ENCODE measurements at regions not wholly inside any gene's neighbourhood (a gene's known extent, or its start where the extent isn't known, plus 50 kb on each side); places are given as distances from the start of the nearest gene placed in this dataset.

DNA sequence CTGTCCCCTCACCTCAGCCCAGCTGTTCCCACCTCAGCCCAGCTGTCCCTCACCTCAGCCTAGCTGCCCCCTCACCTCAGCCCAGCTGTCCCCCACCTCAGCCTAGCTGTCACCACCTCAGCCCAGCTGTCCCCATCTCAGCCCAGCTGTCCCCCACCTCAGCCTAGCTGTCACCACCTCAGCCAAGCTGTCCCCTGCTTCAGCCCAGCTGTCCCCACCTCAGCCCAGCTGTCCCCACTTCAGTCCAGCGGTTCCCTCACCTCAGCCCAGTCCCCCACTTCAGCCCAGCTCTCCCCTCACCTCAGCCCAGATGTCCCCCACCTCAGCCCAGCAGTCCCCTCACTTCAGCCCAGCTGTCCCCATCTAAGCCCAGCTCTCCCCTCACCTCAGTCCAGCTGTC is 88.4 kb upstream of the CSF3R start:
- H3K27ac Mint-ChIP-seq (ENCODE audit: low read depth), result no peak overlapping the region
- H3K4me3 Mint-ChIP-seq, result no peak overlapping the region
- H3K27me3 Mint-ChIP-seq, result peaks cover 42% of the 10 kb centered on the region
- H3K9me3 Mint-ChIP-seq, result no peaks in the 10 kb centered on the region
- no peak for ATAC-seq (replicated peaks; ENCODE audit: extremely low read depth, poor library complexity, severe bottlenecking)
- DNase-seq (ENCODE audit: low spot score in 2 of 2), result no peak
- no peaks in the 10 kb centered on the region for H3K4me1 Mint-ChIP-seq
- H3K36me3 Mint-ChIP-seq (ENCODE audit: insufficient read depth), result no peaks in the 10 kb centered on the region

DNA sequence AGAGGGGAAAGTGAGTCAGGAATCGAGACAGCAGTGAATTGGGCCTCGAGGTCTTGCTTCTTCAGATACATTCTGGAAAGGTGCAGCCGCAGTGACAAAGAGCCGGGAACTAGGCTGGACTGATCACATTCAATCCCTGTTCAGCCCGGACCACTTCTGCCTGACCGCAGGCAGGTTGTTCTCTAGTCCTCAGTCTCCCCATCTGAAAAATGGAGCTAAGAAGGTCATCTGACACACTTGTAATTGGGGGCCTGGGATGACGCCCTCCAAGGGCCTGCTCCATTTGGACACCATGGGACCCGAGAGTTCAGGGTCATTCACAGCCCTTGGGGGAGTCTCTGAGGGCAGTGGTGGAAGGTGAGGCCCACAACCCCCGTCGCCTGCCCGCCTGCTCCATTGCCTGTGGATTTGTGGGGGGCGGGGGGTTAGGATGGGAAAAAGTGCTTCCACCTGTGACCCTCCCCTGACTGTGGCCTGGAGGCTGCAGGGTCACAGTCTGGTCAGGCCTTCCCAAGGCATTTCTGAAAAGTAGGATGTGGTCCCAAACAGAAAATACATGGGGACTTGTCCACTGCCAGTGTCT is 87.9 kb upstream of the CSF3R start:
- Mint-ChIP-seq H3K27me3 (peaks cover 36% of the 10 kb centered on the region), H3K27ac (ENCODE audit: low read depth) (no peak overlapping the region), H3K9me3 (no peaks in the 10 kb centered on the region), H3K4me3 (no peak overlapping the region), H3K36me3 (ENCODE audit: insufficient read depth) (no peaks in the 10 kb centered on the region), H3K4me1 (no peaks in the 10 kb centered on the region)
- DNase-seq (ENCODE audit: low spot score in 2 of 2), result no peak
- no peak for ATAC-seq (replicated peaks; ENCODE audit: extremely low read depth, poor library complexity, severe bottlenecking)

DNA sequence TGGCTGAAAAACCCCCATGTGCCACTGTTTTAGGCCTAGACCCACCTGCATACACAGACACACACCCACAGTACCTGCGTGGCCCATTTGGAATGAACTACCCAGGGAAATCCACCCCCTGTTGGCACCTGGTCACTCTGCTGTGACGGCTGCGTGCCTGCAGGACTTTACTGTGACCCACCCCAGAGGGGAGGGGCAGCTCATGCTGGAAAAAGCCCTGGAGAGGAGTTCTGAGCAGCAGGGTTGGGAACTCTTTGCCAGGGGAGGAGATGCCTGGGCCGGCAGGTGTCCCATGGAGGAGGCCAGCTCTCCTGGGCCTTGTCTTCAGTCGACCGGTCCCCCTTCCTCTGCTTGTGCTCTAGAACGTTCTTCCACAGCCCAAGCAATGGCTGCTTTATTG is 87.3 kb upstream of the CSF3R start:
- DNase-seq (ENCODE audit: low spot score in 2 of 2) (no peak), ATAC-seq (replicated peaks; ENCODE audit: extremely low read depth, poor library complexity, severe bottlenecking) (no peak)
- H3K9me3 Mint-ChIP-seq, result no peaks in the 10 kb centered on the region
- no peaks in the 10 kb centered on the region for H3K4me1 Mint-ChIP-seq
- H3K4me3 Mint-ChIP-seq, result no peak overlapping the region
- H3K27me3 Mint-ChIP-seq, result peaks cover 31% of the 10 kb centered on the region
- no peaks in the 10 kb centered on the region for H3K36me3 Mint-ChIP-seq (ENCODE audit: insufficient read depth)
- no peak overlapping the region for H3K27ac Mint-ChIP-seq (ENCODE audit: low read depth)

DNA sequence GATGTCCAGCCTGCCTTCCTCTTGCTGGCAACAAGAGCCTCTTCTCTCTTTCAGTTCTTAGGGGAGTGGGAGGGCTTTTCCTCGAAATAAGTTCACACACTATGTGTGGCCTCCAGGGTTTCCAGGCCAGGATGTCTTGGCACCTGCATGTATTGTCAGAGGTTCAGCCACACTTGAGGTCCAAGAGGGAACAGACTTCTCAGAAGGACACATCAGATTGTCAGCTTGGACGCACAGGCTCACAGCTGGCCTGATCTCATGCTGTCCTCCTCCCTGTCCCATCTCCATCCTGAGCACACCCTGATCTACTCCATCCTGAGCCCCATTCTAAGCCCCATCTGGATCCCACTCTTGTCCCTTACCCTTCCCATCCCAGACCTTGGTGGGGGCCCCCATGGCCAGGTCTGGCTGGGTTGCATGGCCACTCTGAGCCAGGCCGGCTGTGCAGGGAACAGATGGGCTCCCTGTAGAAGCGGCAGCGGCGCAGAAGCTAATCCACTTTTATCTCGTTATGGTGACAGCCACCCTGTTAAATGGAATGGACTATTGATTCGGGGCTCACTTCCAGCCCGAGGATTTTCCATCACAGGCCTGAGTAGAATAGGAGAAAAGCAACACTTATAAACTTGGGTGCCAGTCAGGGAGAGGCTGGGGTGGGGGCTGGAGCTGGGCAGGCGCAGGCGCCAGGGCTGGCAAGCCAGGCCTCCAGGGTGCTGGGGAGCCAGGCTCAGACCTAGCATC is 85.1 kb upstream of the CSF3R start:
- H3K36me3 Mint-ChIP-seq (ENCODE audit: insufficient read depth), result no peaks in the 10 kb centered on the region
- no peaks in the 10 kb centered on the region for H3K9me3 Mint-ChIP-seq
- H3K4me3 Mint-ChIP-seq, result no peak overlapping the region
- no peaks in the 10 kb centered on the region for H3K4me1 Mint-ChIP-seq
- DNase-seq (ENCODE audit: low spot score in 2 of 2) (no peak), ATAC-seq (replicated peaks; ENCODE audit: extremely low read depth, poor library complexity, severe bottlenecking) (no peak)
- no peak overlapping the region for H3K27ac Mint-ChIP-seq (ENCODE audit: low read depth)
- peaks cover 8% of the 10 kb centered on the region for H3K27me3 Mint-ChIP-seq

DNA sequence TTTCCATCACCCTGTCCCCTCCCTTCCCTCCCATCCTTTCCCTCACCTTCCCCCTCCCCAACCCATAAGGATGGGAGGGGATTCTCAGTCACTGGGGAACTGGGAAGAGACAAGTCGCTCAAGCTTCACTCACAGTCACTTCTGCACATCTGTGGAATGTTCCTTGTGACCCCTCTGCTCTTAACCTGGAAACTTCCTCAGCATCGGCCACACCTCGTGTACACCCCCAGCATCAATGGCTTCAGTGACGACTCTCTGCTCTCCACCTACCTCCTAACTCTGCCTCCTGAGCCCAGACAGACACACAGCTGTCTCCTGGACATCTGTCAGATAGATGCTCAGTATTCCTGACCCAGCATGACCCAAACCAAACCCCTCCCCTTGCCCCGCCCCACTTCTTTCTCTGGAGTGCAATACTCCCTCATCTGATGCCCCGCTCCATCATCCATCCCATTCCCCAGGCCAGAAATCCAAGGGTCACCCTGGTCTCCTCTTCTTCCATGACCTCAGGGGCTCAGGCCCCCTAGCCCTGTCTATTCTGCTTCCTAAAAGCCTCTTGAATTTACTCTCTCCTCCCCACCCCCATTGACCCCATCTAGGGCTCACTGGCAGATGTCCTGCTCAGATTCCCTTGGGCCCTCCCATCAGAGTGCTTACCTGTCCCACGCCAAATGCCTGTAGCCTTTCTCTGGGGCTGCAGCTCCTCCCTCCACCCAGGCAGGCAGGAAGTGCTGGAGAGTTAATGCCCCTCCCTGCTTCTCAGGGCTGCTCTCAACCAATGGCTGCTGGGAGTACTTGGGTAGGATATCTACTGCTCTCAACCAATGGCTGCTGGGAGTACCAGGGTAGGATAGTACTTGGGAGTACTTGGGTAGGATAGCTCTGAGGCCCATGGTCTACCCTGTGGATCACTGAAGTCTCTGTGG is 83.1 kb upstream of the CSF3R start:
- Mint-ChIP-seq H3K4me1 (no peaks in the 10 kb centered on the region), H3K27ac (ENCODE audit: low read depth) (no peak overlapping the region), H3K4me3 (no peak overlapping the region), H3K27me3 (no peaks in the 10 kb centered on the region), H3K9me3 (no peaks in the 10 kb centered on the region), H3K36me3 (ENCODE audit: insufficient read depth) (no peaks in the 10 kb centered on the region)
- ATAC-seq (replicated peaks; ENCODE audit: extremely low read depth, poor library complexity, severe bottlenecking) (no peak), DNase-seq (ENCODE audit: low spot score in 2 of 2) (no peak)

DNA sequence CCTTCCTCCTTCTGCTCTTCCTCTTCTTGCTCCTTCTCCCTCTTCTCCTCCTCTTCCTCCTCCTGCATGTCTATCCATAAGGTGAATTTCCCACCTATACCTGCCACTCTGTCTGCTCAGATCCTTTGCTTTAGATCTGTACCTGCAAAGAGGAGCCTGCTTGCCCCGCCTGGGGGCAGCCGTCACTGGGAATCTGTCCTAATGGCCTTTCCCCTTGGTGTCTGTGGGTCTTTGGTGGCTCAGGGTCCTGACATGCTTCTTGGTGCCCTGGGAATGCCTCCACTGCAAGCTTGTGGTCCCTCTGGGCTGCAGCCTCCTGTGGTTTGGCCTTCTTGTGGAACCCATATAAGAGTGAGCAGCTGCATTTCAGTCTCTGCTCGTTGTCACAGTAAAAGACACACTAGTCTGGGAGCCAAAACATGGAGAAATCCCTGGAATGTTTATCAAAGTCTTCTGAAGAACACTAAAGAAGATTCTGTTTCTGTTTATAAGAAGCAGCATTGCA is 79.5 kb upstream of the CSF3R start:
- Mint-ChIP-seq H3K27me3 (peaks cover 15% of the 10 kb centered on the region), H3K4me1 (no peaks in the 10 kb centered on the region), H3K27ac (ENCODE audit: low read depth) (no peak overlapping the region), H3K9me3 (no peaks in the 10 kb centered on the region), H3K36me3 (ENCODE audit: insufficient read depth) (no peaks in the 10 kb centered on the region), H3K4me3 (no peak overlapping the region)
- ATAC-seq (replicated peaks; ENCODE audit: extremely low read depth, poor library complexity, severe bottlenecking), result no peak
- DNase-seq (ENCODE audit: low spot score in 2 of 2), result no peak

DNA sequence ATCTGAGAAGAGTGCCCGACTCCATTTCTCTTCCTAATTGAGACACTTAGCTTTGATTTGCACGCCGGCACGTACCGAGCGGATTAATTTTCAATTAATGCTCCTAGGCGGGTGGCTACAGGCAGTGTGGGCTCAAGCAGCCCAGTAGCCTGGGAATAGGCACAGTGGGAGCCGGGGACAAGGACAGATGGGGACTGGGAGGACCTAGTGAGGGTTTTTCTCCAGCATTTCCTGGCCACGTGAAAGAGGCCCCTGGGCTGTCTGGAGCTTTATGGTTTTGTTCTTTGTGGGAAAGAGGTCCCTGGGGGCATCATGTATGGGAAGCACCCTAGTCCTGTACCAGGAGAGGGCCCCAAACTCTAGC is 78.6 kb upstream of the CSF3R start:
- no peaks in the 10 kb centered on the region for H3K36me3 Mint-ChIP-seq (ENCODE audit: insufficient read depth)
- ATAC-seq (replicated peaks; ENCODE audit: extremely low read depth, poor library complexity, severe bottlenecking) (no peak), DNase-seq (ENCODE audit: low spot score in 2 of 2) (no peak)
- H3K27me3 Mint-ChIP-seq, result peaks cover 24% of the 10 kb centered on the region
- H3K27ac Mint-ChIP-seq (ENCODE audit: low read depth), result no peak overlapping the region
- H3K4me1 Mint-ChIP-seq, result no peaks in the 10 kb centered on the region
- no peaks in the 10 kb centered on the region for H3K9me3 Mint-ChIP-seq
- no peak overlapping the region for H3K4me3 Mint-ChIP-seq

DNA sequence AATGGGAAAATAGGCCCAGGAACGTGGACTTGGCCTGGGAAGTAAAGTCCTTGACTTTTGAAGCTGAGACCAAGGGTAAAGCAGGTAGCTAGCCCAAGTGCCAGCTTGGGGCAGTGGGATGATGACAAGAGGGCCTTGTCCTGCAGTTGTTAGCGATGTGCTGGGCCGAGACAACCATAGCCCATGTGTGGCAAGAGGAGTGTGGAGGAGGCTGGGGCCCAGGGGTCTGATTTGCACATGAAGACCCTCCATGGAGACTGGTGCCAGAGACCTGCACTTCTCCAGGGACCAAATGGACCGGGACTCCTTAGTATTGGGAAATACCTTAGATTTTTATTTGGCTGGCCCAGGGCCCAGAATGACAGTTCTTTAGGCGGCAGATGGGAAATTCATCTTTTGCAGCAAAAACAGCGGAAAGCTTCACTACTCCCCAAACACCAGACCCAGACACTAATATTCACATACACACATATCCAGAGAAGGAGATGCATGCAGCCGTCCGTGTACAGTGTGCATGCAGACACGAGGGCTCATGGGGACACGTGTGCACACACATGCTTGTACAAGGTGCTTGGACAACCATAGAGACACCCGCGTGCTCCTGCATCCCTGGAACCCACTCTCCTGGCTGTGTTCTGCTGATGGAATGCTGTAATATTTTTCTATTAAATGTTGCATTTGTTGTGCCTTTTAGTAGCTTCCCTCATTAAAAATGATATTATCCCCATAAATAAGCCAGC is 78.1 kb upstream of the CSF3R start:
- no peak for DNase-seq (ENCODE audit: low spot score in 2 of 2)
- Mint-ChIP-seq H3K9me3 (no peaks in the 10 kb centered on the region), H3K36me3 (ENCODE audit: insufficient read depth) (no peaks in the 10 kb centered on the region), H3K27me3 (peaks cover 27% of the 10 kb centered on the region), H3K4me1 (no peaks in the 10 kb centered on the region), H3K4me3 (no peak overlapping the region), H3K27ac (ENCODE audit: low read depth) (no peak overlapping the region)
- no peak for ATAC-seq (replicated peaks; ENCODE audit: extremely low read depth, poor library complexity, severe bottlenecking)

DNA sequence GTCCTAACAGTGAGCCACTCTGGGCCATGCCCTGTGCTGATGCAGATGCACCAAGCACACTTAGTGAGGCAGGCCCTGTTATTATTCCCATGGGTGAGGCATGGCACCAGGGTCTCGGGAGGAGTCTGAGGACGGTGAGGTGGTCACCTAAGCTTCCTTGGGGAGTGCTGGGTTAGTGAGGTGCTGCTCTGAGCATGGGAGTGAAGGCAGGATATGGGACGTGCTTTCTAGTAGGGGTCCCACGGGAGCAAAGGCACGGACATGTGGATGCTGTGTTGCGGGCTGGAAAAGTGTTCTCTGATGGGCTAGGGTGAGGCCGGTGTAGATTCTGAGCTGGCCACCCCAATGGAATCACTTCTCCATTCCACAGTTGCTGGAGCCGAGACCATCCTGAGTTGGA is 77.5 kb upstream of the CSF3R start:
- Mint-ChIP-seq H3K27me3 (peaks cover 31% of the 10 kb centered on the region), H3K36me3 (ENCODE audit: insufficient read depth) (no peaks in the 10 kb centered on the region), H3K9me3 (no peaks in the 10 kb centered on the region), H3K4me1 (no peaks in the 10 kb centered on the region), H3K27ac (ENCODE audit: low read depth) (no peak overlapping the region), H3K4me3 (no peak overlapping the region)
- DNase-seq (ENCODE audit: low spot score in 2 of 2), result no peak
- ATAC-seq (replicated peaks; ENCODE audit: extremely low read depth, poor library complexity, severe bottlenecking), result no peak

DNA sequence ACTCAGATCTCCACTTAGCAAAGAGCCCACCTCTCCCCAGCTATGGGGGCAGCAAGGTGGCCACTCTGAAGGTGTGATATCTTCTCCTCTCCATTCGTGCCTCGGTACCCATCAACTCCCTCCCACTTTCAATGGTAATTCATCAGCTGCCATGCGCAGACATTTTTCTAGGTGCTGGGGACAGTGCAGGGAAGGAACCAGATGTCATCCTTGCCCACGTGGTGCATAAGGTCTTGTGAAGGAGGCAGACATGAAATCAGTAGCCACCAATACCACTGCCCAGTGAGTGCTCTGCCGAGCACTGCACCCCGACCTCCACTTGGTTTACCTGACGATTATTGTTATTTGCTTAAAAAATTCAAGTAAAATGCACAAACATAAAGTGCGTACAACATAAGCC is 76.3 kb upstream of the CSF3R start:
- Mint-ChIP-seq H3K4me3 (no peak overlapping the region), H3K36me3 (ENCODE audit: insufficient read depth) (no peaks in the 10 kb centered on the region), H3K4me1 (no peaks in the 10 kb centered on the region), H3K27me3 (peaks cover 41% of the 10 kb centered on the region), H3K27ac (ENCODE audit: low read depth) (no peak overlapping the region), H3K9me3 (no peaks in the 10 kb centered on the region)
- no peak for ATAC-seq (replicated peaks; ENCODE audit: extremely low read depth, poor library complexity, severe bottlenecking)
- no peak for DNase-seq (ENCODE audit: low spot score in 2 of 2)

DNA sequence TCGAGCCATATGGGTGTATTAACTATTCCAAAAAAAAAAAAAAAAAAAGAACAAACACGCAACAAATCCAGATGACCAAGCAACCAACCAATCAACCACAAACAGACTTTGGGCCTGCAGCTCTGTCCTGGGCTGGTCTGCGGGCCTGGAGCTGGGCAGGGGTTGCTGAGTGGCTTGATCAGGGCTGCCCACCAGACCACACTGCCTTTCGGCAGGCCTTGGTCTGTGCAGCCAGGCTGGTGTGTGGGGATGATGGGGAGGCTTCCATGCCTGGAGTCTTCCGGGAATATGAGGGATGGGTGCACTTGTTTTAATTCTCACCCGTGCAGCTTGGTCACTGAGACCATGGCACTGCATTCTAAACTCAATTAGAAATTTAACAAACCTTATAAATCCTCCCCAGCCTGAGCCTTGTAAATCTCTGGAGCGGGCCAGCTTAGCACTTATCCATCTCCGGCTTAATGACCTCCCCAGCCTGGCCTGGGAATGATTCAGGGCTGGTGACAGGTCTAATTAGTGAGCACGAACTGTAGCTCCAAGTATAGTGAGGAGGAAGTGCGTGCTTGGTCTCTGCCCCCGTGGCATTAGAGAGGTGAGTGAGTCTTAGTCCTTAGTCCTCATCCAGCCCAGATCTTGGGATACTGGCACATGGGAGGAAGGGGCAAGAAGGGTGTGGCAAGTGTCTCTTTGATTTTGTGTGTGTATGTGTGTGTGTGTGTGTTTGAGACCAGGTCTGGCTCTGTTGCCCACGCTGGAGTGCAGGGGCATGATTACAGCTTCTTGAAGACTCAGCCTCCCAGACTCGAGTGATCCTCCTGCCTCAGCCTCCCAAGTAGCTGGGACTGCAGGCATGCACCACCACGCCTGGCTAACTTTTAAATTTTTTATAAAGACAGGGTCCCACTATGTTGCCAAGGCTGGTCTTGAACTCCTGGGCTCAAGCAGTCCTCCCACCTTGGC is 74.6 kb upstream of the CSF3R start:
- Mint-ChIP-seq H3K36me3 (ENCODE audit: insufficient read depth) (no peaks in the 10 kb centered on the region), H3K9me3 (no peaks in the 10 kb centered on the region), H3K4me1 (peaks cover 5% of the 10 kb centered on the region), H3K27me3 (peaks cover 58% of the 10 kb centered on the region), H3K27ac (ENCODE audit: low read depth) (no peak overlapping the region), H3K4me3 (no peak overlapping the region)
- no peak for DNase-seq (ENCODE audit: low spot score in 2 of 2)
- no peak for ATAC-seq (replicated peaks; ENCODE audit: extremely low read depth, poor library complexity, severe bottlenecking)

Measured in central memory CD8-positive, alpha-beta T cell (primary cell).